Gastroesophageal sphincter (tissue), 3 donors: ENCODE measurements at regions not wholly inside any gene's neighbourhood (a gene's known extent, or its start where the extent isn't known, plus 50 kb on each side); places are given as distances from the start of the nearest gene placed in this dataset.

ENCODE experiments used
- CTCF ChIP-seq, 4 experiments: fragments of 200-600 bp in 2 of 4; fragments of 450-650 bp in 2 of 4; sonication (generic) in 1 of 4; IDR thresholded peaks; one replicate each; pipeline ENCODE4 v1.5.1; 2017 to 2019; ENCODE audit warnings: antibody characterized with exemption in 4 of 4, mild to moderate bottlenecking in 2 of 4, moderate library complexity in 2 of 4
- POLR2A ChIP-seq, 2 donors: fragments of 450-650 bp; IDR thresholded peaks; one replicate each; pipeline ENCODE4 v1.6.1; 2017; ENCODE audit warnings: antibody characterized with exemption in 2 of 2, mild to moderate bottlenecking in 2 of 2, moderate library complexity in 1 of 2
- POLR2AphosphoS5 ChIP-seq: sonication (generic); formaldehyde crosslinking; IDR thresholded peaks from one replicate; pipeline ENCODE4 v1.6.1; 2017; ENCODE audit warnings: antibody characterized with exemption

DNA sequence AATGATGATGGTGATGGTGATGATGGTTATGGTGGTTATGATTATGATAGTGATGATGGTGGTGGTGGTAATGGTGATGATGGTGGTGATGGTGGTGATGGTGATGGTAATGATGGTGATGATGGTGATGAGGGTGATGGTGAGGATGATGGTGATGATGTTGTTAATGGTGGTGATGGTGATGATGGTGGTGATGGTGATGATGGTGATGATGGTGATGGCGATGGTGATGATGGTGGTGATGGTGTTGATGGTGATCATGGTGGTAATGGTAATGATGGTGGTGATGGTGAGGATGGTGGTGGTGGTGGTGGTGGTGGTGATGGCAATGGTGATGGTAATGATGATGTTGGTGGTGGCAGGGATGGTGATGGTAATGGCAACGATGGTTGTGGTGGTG, 1222.5 kb downstream of the BRD1 start:
- TF ChIP-seq POLR2AphosphoS5 (no peak), CTCF (IDR thresholded peaks at IDR 0.05) (no peak), POLR2A (IDR thresholded peaks at IDR 0.05) (no peak)
